ENCODE measurements at regions not wholly inside any gene's neighbourhood (a gene's known extent, or its start where the extent isn't known, plus 50 kb on each side); places are given as distances from the start of the nearest gene placed in this dataset.

DNA sequence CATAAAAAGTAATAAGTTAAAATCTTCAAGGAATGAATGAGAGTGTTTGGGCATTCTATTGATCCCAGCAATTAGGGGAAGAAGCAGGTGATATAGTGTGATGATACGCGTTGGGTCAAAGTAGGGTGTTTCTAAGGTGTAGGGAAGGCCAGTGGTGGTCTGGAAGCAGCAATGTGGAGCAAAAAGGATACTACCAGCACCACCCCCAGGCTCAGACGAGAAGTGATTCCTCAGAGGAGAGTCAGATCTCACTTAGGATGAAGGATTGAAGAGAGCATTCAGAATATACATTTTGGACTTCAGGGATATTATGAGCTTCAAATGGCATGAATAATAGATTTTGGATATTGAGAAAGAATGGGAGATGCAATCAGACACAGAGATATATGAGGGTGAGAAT, 497.6 kb downstream of the RMST start:
- TF ChIP-seq CTCF (IDR thresholded peaks at IDR 0.05 in 8 of 11, conservative IDR thresholded peaks at IDR 0.05 in 3 of 11) = no peak
- TF ChIP-seq POLR2A (IDR thresholded peaks at IDR 0.05) = no peak

Data from spleen (tissue), 7 donors.